PC-9 (cell line): ENCODE measurements at regions not wholly inside any gene's neighbourhood (a gene's known extent, or its start where the extent isn't known, plus 50 kb on each side); places are given as distances from the start of the nearest gene placed in this dataset.

ENCODE experiments used
- CTCF ChIP-seq: fragments of 200-600 bp; sonication (generic); conservative IDR thresholded peaks from 2 replicates; pipeline ENCODE4 v1.6.1; 2017; ENCODE audit warnings: mixed run types, antibody characterized with exemption, mild to moderate bottlenecking, moderate library complexity
- EZH2 ChIP-seq: fragments of 200-600 bp; sonication (generic); IDR thresholded peaks from 2 replicates; pipeline ENCODE4 v1.8.0; 2017; ENCODE audit warnings: antibody characterized with exemption, low read depth

GRCh38 chr2:118246726-118247125, 158.5 kb downstream of the INSIG2 start:
- TF ChIP-seq CTCF (no peak), EZH2 (no peak)
